Colonic mucosa (tissue), 4 donors: ENCODE measurements at regions not wholly inside any gene's neighbourhood (a gene's known extent, or its start where the extent isn't known, plus 50 kb on each side); places are given as distances from the start of the nearest gene placed in this dataset.

ENCODE experiments used
- DNase-seq: peaks from one replicate; pipeline ENCODE4 v3.0.0-alpha.2; 2020
- H3K27ac ChIP-seq: fragments of 200-600 bp; one replicate; pipeline ENCODE4 v1.8.0; 2021
- H3K27me3 ChIP-seq: fragments of 200-600 bp; one replicate; pipeline ENCODE4 v1.8.0; 2021
- H3K36me3 ChIP-seq: fragments of 200-600 bp; one replicate; pipeline ENCODE4 v1.8.0; 2021
- H3K4me1 ChIP-seq: fragments of 200-600 bp; one replicate; pipeline ENCODE4 v1.8.0; 2021; ENCODE audit warnings: mild to moderate bottlenecking
- H3K4me3 ChIP-seq: fragments of 200-600 bp; one replicate; pipeline ENCODE4 v1.8.0; 2021
- H3K9ac ChIP-seq, 2 donors: one replicate each; pipeline ENCODE4 v1.7.0; 2013; ENCODE audit warnings: control low read depth in 2 of 2, low read depth in 2 of 2, low read length in 2 of 2
- H3K9me3 ChIP-seq: fragments of 200-600 bp; one replicate; pipeline ENCODE4 v1.8.0; 2021
- CTCF ChIP-seq: fragments of 200-600 bp; IDR thresholded peaks from one replicate; pipeline ENCODE4 v1.8.0; 2022; ENCODE audit warnings: antibody characterized with exemption, mild to moderate bottlenecking
- intact Hi-C: fragments of 100-400 bp; cut with DNase I; formaldehyde crosslinking; loops from one replicate; pipeline ENCODE4 v1.14.1; 2022
- donor health status: healthy.
- donor health status: DM: no; HTN: no; CAD: no.
- donor health status: DM: no; HTN: no; CAD: no.

DNA sequence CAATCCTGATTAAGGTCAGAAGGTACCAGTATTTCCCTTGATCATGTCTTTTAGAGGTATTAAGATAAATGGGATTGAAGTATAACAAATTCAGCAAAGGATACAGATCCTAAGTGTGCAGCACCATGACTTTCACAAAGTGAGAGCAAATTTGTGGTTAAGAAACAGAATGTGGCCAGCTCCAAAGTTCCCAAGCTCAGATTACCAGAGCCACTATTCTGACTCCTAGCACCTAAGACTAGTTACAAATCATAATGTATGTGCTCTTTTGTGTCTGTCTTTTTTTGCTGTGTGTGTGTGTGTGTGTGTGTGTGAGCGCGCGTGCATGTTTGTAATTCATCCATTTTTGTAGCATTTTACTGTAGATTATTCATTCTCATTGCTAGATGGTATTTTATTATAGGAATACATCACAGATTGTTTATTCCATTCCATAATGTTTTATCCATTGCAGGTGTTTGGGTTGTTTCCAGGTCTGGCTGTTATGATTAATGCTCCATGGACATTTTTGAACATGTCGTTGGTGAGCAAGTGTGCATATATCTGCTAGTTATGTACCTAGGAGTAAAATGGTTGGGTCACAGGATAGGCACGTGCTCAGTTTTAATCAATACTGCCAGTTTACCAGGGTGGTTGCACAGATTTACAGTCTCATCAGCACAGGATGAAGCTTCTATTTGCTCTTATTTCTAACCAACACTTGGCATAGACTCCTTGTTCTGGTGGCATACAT is 314.0 kb upstream of the JAG1 start:
- no peak for TF ChIP-seq CTCF
- no peak overlapping the region for H3K4me3 ChIP-seq
- H3K4me1 ChIP-seq = no peaks in the 10 kb centered on the region
- DNase-seq = no peak
- H3K9me3 ChIP-seq = no peaks in the 10 kb centered on the region
- no peaks in the 10 kb centered on the region for H3K36me3 ChIP-seq
- no peaks in the 10 kb centered on the region for H3K27me3 ChIP-seq
- no peak overlapping the region for H3K9ac ChIP-seq
- intact Hi-C loops = no loop called here
- no peak overlapping the region for H3K27ac ChIP-seq

DNA sequence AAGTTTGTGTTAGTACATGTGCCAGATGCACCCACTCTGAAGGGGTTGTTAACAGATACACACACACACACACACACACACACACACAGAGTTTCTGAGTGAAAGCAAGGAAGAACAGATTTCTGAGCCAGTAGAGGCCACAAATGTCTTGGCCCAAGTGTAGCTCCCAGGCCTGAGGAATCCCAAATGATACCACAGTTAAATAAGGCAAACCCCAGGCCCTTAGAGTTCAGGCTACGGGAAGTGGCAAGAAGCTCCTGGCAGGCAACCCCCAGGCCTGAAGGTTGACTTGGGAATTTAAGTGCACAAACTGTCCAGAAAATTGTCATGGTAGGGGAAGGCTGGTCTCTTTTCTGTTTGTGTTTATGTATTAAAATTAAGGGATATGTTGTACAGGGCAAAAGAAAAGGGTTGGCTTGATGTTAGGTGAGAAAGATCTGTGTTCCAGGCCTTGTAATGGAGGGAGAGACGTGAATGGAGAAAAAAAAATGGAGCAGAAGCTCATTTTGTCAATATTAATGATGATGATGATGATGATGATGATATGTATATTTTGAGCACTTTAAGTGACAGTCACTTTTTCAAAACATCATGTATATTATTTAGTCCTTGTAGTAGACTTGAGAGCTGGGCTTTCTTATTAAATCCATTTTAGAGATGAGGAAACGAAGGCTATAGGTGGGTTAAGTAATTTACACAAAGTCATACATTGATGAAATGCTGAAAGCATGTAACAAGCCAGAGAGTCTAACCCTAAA is 317.0 kb upstream of the JAG1 start:
- Histone ChIP-seq H3K4me3 (no peak overlapping the region), H3K9me3 (no peaks in the 10 kb centered on the region), H3K27me3 (no peaks in the 10 kb centered on the region), H3K36me3 (no peaks in the 10 kb centered on the region), H3K27ac (no peak overlapping the region), H3K9ac (no peak overlapping the region), H3K4me1 (no peaks in the 10 kb centered on the region)
- intact Hi-C loops = no loop called here
- TF ChIP-seq CTCF = no peak
- DNase-seq = no peak

DNA sequence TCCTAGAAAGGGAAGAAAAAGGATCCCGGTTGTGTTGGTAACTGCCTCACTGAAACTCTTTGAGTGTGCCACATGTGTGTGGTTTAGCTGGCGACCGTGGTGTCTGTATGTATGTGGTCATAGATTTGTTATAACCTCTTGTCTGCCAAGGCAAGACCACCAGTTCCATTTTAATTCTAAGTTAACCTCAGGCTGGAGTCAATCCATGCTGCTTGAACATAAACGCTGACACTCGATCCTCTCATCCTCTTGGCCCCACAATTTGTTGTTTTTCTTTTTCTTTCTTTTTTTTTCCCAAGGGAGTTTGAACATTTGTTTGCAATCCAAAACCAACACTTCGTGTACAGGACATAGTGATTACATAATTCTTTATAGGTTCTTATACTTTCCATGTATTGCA is 318.9 kb upstream of the JAG1 start:
- TF ChIP-seq CTCF = no peak
- no peak for DNase-seq
- no peak overlapping the region for H3K4me3 ChIP-seq
- H3K9me3 ChIP-seq = no peaks in the 10 kb centered on the region
- no peaks in the 10 kb centered on the region for H3K4me1 ChIP-seq
- no peaks in the 10 kb centered on the region for H3K27me3 ChIP-seq
- no peak overlapping the region for H3K27ac ChIP-seq
- no peak overlapping the region for H3K9ac ChIP-seq
- intact Hi-C loops = no loop called here
- H3K36me3 ChIP-seq = no peaks in the 10 kb centered on the region

- H3K27me3 ChIP-seq = no peaks in the 10 kb centered on the region
- no peak overlapping the region for H3K9ac ChIP-seq
- no peaks in the 10 kb centered on the region for H3K4me1 ChIP-seq
- TF ChIP-seq CTCF = no peak
- no peak for DNase-seq
- no peaks in the 10 kb centered on the region for H3K9me3 ChIP-seq
- no peaks in the 10 kb centered on the region for H3K36me3 ChIP-seq
- H3K4me3 ChIP-seq = no peak overlapping the region
- intact Hi-C loops = no loop called here
- no peak overlapping the region for H3K27ac ChIP-seq
Observed at GRCh38 chr20:10994991-10995700, 321.3 kb upstream of the JAG1 start.

DNA sequence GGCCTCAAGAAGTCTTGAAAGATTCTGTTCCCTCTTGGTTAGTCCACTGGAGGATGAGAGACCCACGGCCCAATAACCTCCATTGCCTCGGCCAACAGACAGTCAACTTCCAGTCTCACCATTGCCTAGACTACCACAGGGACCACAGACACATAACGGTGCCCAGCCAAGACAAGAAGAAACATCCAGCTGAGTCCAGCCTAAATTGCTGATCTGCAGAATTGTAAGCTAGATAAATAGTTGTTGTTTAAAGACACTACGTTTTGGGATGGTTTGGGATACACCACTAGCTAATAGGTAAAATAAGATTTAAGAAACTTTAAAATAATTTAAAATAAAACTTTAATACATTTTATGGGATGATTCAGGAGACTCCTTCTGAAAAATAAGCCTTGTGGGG is 324.7 kb upstream of the JAG1 start:
- Histone ChIP-seq H3K27ac (no peak overlapping the region), H3K4me1 (no peaks in the 10 kb centered on the region), H3K4me3 (no peak overlapping the region), H3K27me3 (no peaks in the 10 kb centered on the region), H3K36me3 (no peaks in the 10 kb centered on the region), H3K9ac (no peak overlapping the region), H3K9me3 (no peaks in the 10 kb centered on the region)
- no peak for DNase-seq
- intact Hi-C loops = no loop called here
- TF ChIP-seq CTCF = no peak
